Tibial artery (tissue), 4 donors: ENCODE measurements at regions not wholly inside any gene's neighbourhood (a gene's known extent, or its start where the extent isn't known, plus 50 kb on each side); places are given as distances from the start of the nearest gene placed in this dataset.

Experiments used
- DNase-seq, 2 donors: peaks; one replicate each; pipeline ENCODE4 v3.0.0-alpha.2; 2019
- H3K27ac ChIP-seq, 2 donors: fragments of 200-600 bp; sonication (generic) in 1 of 2; 1 replicate in 1 of 2; 2 replicates in 1 of 2; pipeline ENCODE4 v1.5.1; 2018 to 2019; ENCODE audit warnings: mild to moderate bottlenecking in 1 of 2
- H3K27me3 ChIP-seq, 2 donors: fragments of 200-600 bp; sonication (generic) in 1 of 2; one replicate each; pipeline versions ENCODE4 v1.5.1 to v1.6.0; 2016 to 2019
- H3K36me3 ChIP-seq, 3 donors: fragments of 200-600 bp; sonication (generic) in 2 of 3; one replicate each; pipeline ENCODE4 v1.5.1; 2016 to 2019; ENCODE audit warnings: mild to moderate bottlenecking in 2 of 3
- H3K4me1 ChIP-seq, 4 donors: fragments of 200-600 bp; sonication (generic) in 2 of 4; 1 replicate in 3 of 4; 2 replicates in 1 of 4; pipeline ENCODE4 v1.5.1; 2016 to 2019
- H3K4me3 ChIP-seq, 2 donors: fragments of 200-600 bp; sonication (generic) in 1 of 2; 1 replicate in 1 of 2; 2 replicates in 1 of 2; pipeline ENCODE4 v1.5.1; 2018 to 2019; ENCODE audit warnings: mild to moderate bottlenecking in 2 of 2
- H3K9me3 ChIP-seq, 3 donors: fragments of 200-600 bp; sonication (generic) in 1 of 3; one replicate each; pipeline ENCODE4 v1.5.1; 2016 to 2019
- intact Hi-C: fragments of 100-400 bp; cut with DNase I; formaldehyde crosslinking; loops from one replicate; pipeline ENCODE4 v1.15.0; 2023; ENCODE audit warnings: low total_unique reads
- TF ChIP-seq, protein P1 (sequence below), 2 experiments: fragments of 200-600 bp in 1 of 2; fragments of 450-650 bp in 1 of 2; IDR thresholded peaks; one replicate each; pipeline ENCODE4 v1.5.1; 2017 to 2019; ENCODE audit warnings: antibody characterized with exemption in 2 of 2, mild to moderate bottlenecking in 1 of 2, moderate library complexity in 1 of 2

DNA sequence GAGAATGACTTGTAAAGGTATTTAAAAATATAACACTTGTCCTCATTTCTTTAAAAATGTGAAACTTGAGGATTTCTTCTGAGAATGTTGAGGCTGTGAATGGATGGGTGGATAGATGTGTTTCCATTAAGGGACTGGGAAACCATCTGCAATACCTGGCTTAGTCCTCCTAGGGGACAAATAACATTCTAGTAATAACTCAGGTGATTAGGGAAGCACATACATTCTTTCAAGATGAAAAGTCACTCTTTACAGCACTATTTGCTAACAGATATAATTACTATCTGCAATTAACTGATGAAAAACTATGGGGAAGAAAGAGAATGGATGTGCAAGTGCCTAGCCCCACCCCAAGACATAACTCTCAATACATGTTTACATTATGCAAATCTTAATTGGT is 542.3 kb downstream of the CD83 start:
- Histone ChIP-seq H3K27me3 (peaks cover 0 to 13% of the 10 kb centered on the region in 2 donors), H3K27ac (no peak overlapping the region), H3K9me3 (no peaks in the 10 kb centered on the region), H3K4me3 (no peak overlapping the region), H3K36me3 (no peaks in the 10 kb centered on the region), H3K4me1 (no peaks in the 10 kb centered on the region)
- no peak for DNase-seq
- TF ChIP-seq, protein P1, sequence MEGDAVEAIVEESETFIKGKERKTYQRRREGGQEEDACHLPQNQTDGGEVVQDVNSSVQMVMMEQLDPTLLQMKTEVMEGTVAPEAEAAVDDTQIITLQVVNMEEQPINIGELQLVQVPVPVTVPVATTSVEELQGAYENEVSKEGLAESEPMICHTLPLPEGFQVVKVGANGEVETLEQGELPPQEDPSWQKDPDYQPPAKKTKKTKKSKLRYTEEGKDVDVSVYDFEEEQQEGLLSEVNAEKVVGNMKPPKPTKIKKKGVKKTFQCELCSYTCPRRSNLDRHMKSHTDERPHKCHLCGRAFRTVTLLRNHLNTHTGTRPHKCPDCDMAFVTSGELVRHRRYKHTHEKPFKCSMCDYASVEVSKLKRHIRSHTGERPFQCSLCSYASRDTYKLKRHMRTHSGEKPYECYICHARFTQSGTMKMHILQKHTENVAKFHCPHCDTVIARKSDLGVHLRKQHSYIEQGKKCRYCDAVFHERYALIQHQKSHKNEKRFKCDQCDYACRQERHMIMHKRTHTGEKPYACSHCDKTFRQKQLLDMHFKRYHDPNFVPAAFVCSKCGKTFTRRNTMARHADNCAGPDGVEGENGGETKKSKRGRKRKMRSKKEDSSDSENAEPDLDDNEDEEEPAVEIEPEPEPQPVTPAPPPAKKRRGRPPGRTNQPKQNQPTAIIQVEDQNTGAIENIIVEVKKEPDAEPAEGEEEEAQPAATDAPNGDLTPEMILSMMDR (IDR thresholded peaks at IDR 0.05): no peak
- intact Hi-C loops: no loop called here

DNA sequence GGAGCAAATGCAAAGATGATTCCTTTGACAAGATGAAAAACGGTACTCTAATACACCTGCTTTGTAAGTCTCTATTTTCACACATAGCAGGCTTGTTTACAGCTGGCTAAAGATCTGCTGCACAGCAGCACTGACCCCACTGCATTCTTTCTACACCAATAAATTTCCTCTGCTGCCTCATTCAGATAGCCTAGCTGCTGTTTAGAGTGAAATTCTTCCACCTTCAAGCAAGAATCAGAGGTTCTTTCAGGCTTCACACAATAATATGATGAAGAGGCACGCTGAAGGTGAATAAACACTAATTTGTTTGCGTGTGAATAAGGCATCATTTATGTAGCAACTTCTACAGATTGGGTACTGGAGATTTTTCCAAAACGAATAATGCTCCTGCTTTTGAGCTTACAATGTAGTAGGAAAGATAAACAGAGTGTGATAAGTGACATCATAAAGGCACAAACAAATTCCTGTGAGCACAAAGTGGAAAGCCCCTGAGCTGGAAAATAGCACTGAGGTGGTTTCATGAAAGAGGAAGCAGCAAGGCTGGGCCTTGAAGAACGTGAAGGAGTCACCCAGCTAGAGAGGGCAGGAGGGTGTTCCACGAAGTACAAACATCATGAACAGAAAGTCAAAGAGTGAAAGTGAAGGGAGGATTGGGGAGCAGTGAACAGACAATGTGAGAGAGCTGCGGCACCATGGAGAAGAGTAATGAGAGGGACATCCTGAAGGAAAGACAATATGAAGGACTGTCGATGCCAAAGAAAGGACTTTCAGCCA is 543.4 kb downstream of the CD83 start:
- TF ChIP-seq, protein P1 (IDR thresholded peaks at IDR 0.05): no peak
- no peak overlapping the region for H3K4me3 ChIP-seq
- H3K9me3 ChIP-seq: no peaks in the 10 kb centered on the region
- H3K27me3 ChIP-seq: peaks cover 0 to 16% of the 10 kb centered on the region in 2 donors
- no peaks in the 10 kb centered on the region for H3K36me3 ChIP-seq
- intact Hi-C loops: no loop called here
- H3K27ac ChIP-seq: no peak overlapping the region
- H3K4me1 ChIP-seq: no peaks in the 10 kb centered on the region
- DNase-seq: no peak

DNA sequence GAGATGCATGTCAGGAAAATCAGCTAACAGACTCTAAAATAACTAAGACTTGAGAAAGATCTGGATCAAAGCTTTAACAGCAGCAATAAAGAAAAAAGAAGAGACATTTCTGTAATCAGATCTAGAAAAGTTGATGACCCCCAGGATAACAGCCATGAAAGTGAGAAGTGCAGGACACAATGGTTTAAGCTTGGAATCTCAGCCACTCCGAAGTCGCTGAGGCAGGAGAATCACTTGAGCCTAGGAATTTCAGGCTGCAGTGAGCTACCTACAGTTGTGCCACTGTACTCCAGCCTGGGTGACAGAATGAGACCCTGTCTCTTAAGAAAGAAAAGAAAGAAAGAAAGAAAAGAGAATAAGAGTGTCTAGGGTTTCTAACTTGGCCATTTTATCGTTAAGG is 544.1 kb downstream of the CD83 start:
- H3K36me3 ChIP-seq: no peaks in the 10 kb centered on the region
- TF ChIP-seq, protein P1 (IDR thresholded peaks at IDR 0.05): no peak
- no peak overlapping the region for H3K27ac ChIP-seq
- no peak overlapping the region for H3K4me3 ChIP-seq
- peaks cover 0 to 16% of the 10 kb centered on the region in 2 donors for H3K27me3 ChIP-seq
- no peaks in the 10 kb centered on the region for H3K9me3 ChIP-seq
- H3K4me1 ChIP-seq: no peaks in the 10 kb centered on the region
- DNase-seq: no peak
- intact Hi-C loops: no loop called here

DNA sequence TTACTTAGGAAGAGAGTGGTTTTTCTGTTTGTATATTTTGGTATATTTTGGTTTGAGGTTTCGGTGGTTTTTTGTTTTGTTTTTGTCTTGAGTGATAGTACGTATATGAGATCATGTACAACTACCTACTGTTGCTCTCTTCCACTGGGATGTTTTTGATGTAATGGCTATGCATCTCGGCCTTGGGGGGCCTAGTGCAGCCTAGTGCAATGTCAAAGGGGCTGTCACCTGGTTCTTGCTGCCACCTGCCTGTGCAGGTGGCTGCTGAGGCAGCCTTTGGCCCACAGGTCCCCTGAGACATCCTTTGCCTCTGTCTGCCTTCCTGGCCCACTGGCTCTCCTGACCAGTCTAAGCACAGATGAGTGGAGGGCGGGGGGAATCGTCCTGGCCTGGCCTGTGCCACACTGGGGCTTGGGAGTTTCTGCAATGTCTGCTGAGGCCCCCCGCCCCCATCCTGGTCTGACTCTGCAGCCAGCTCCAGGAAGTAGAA is 546.6 kb downstream of the CD83 start:
- H3K27me3 ChIP-seq: peaks cover 0 to 16% of the 10 kb centered on the region in 2 donors
- H3K27ac ChIP-seq: no peak overlapping the region
- TF ChIP-seq, protein P1 (IDR thresholded peaks at IDR 0.05): no peak
- intact Hi-C loops: no loop called here
- DNase-seq: no peak
- H3K36me3 ChIP-seq: no peaks in the 10 kb centered on the region
- no peaks in the 10 kb centered on the region for H3K4me1 ChIP-seq
- H3K9me3 ChIP-seq: no peaks in the 10 kb centered on the region
- H3K4me3 ChIP-seq: no peak overlapping the region

DNA sequence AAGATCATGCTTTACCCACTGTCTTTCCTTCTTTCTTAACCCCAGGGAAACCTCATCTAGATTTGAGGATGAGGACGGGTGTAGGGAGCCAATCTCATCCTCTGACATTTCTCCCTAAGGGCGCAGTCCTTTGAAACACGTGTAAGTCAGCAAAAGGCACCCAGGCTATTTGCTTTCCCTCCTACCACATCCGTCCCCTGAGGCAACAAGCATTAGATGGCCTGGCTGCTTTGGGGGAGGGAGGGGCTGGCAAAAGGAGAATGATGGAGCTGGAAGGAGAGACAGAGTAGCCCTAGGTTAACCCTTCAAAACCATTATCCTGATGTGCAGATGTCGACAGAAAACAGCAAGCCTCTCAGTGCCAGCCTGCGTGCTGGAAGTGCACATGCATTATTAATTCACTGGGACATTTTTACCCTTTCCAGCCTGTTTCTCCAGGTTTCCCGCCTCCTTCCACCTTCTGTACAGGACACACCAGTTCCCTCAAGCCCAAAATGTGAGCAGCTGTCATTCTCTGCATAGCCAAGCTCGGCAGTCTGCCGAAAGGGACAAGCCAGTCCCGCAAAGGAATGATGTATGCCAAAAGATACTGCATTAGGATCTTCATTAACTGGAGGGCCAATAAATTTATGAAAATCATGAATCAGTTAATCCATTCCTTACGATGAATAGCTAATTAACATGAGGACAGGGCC is 547.2 kb downstream of the CD83 start:
- TF ChIP-seq, protein P1 (IDR thresholded peaks at IDR 0.05): no peak
- DNase-seq: no peak
- H3K36me3 ChIP-seq: no peaks in the 10 kb centered on the region
- no peak overlapping the region for H3K27ac ChIP-seq
- no peak overlapping the region for H3K4me3 ChIP-seq
- peaks cover 0 to 16% of the 10 kb centered on the region in 2 donors for H3K27me3 ChIP-seq
- H3K9me3 ChIP-seq: no peaks in the 10 kb centered on the region
- intact Hi-C loops: no loop called here
- no peaks in the 10 kb centered on the region for H3K4me1 ChIP-seq
